ENCODE measurements at regions not wholly inside any gene's neighbourhood (a gene's known extent, or its start where the extent isn't known, plus 50 kb on each side); places are given as distances from the start of the nearest gene placed in this dataset.

DNA sequence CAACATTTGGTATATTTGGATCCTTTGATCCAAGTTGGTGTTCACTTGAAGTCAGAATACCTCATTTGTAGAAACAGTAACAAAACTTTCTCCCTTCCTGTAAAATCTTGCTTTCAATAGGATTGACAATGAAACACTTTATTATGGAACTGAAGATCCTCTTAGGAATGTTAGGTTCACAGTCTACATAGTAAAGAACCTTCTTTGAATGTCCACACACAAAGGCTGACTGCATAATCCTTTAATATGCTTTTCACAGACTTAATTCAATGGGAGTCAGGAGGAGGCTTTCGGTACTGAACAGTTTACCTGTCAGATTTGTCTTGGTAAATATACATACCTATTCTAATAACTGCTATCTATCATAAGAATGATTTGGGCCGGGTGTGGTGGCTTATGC is 188.5 kb downstream of the SPRY1 start:
- TF ChIP-seq, protein P1, sequence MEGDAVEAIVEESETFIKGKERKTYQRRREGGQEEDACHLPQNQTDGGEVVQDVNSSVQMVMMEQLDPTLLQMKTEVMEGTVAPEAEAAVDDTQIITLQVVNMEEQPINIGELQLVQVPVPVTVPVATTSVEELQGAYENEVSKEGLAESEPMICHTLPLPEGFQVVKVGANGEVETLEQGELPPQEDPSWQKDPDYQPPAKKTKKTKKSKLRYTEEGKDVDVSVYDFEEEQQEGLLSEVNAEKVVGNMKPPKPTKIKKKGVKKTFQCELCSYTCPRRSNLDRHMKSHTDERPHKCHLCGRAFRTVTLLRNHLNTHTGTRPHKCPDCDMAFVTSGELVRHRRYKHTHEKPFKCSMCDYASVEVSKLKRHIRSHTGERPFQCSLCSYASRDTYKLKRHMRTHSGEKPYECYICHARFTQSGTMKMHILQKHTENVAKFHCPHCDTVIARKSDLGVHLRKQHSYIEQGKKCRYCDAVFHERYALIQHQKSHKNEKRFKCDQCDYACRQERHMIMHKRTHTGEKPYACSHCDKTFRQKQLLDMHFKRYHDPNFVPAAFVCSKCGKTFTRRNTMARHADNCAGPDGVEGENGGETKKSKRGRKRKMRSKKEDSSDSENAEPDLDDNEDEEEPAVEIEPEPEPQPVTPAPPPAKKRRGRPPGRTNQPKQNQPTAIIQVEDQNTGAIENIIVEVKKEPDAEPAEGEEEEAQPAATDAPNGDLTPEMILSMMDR (conservative IDR thresholded peaks at IDR 0.05 in 1 of 2, IDR thresholded peaks at IDR 0.05 in 1 of 2; ENCODE audit: low read depth in 1 of 2, low read length in 2 of 2), result no peak
- TF ChIP-seq EZH2 (IDR thresholded peaks at IDR 0.05; ENCODE audit: low read length, missing control alignments), result no peak

Data from fibroblast of lung (primary cell).